Sigmoid colon (tissue), 4 donors: ENCODE measurements at regions not wholly inside any gene's neighbourhood (a gene's known extent, or its start where the extent isn't known, plus 50 kb on each side); places are given as distances from the start of the nearest gene placed in this dataset.

Source experiments
- EP300 ChIP-seq, 4 donors: sonication (generic); formaldehyde crosslinking; IDR thresholded peaks; one replicate each; pipeline ENCODE4 v1.6.1; 2017; ENCODE audit warnings: antibody characterized with exemption in 4 of 4
- POLR2A ChIP-seq, 2 donors: fragments of 450-650 bp; IDR thresholded peaks; one replicate each; pipeline ENCODE4 v1.6.1; 2016; ENCODE audit warnings: antibody characterized with exemption in 2 of 2, mild to moderate bottlenecking in 2 of 2, moderate library complexity in 2 of 2
- POLR2AphosphoS5 ChIP-seq, 4 donors: sonication (generic); formaldehyde crosslinking; IDR thresholded peaks; one replicate each; pipeline ENCODE4 v1.6.1; 2017; ENCODE audit warnings: antibody characterized with exemption in 4 of 4
- TF ChIP-seq, protein P1 (sequence below), 4 experiments: fragments of 450-650 bp in 3 of 4; fragments of 200-600 bp in 1 of 4; IDR thresholded peaks; one replicate each; pipeline ENCODE4 v1.5.1; 2016 to 2019; ENCODE audit warnings: antibody characterized with exemption in 4 of 4, mild to moderate bottlenecking in 3 of 4, moderate library complexity in 2 of 4

DNA sequence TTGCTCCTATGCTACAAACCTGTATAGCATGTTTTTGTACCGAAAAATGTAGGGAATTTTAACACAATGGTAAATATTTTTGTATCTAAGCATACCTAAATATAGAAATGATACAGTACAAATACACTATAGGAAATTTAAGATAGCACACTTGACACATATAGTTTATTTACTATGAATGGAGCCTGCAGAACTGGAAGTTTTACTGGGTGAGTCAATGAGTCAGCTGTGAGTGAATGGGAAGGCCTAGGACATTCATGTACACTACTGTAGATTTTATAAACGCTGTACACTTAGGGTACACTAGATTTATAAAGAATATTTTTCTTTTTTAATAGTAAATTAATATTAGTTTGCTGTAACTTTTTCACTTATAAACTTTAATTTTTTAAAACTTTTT lies 707.7 kb upstream of the EPHA6 start:
- TF ChIP-seq, protein P1, sequence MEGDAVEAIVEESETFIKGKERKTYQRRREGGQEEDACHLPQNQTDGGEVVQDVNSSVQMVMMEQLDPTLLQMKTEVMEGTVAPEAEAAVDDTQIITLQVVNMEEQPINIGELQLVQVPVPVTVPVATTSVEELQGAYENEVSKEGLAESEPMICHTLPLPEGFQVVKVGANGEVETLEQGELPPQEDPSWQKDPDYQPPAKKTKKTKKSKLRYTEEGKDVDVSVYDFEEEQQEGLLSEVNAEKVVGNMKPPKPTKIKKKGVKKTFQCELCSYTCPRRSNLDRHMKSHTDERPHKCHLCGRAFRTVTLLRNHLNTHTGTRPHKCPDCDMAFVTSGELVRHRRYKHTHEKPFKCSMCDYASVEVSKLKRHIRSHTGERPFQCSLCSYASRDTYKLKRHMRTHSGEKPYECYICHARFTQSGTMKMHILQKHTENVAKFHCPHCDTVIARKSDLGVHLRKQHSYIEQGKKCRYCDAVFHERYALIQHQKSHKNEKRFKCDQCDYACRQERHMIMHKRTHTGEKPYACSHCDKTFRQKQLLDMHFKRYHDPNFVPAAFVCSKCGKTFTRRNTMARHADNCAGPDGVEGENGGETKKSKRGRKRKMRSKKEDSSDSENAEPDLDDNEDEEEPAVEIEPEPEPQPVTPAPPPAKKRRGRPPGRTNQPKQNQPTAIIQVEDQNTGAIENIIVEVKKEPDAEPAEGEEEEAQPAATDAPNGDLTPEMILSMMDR (IDR thresholded peaks at IDR 0.05): no peak
- TF ChIP-seq POLR2A (IDR thresholded peaks at IDR 0.05) (no peak), POLR2AphosphoS5 (IDR thresholded peaks at IDR 0.05) (no peak), EP300 (IDR thresholded peaks at IDR 0.05) (no peak)
